GM21737 (cell line): ENCODE measurements at regions not wholly inside any gene's neighbourhood (a gene's known extent, or its start where the extent isn't known, plus 50 kb on each side); places are given as distances from the start of the nearest gene placed in this dataset.
"Not testable (repeated sequence)": the region's sequence is repeated elsewhere in the genome, so short reads cannot be mapped to it uniquely, and the experiment has no call there.

Experiments used
- ATAC-seq: cut with Tn5 transposase; IDR thresholded peaks from one replicate; pipeline ENCODE4 v1.9.1; 2021; ENCODE audit warnings: mild to moderate bottlenecking, moderate library complexity; ENCODE audit not compliant: unreplicated experiment

GRCh38 chr18:38571651-38572050 is 1006.1 kb upstream of the CELF4 start:
- no peak for ATAC-seq

- no peak for ATAC-seq
Observed at GRCh38 chr18:38565513-38565912, 999.9 kb upstream of the CELF4 start.

- ATAC-seq = no peak
Observed at GRCh38 chr18:38563396-38563980, 997.9 kb upstream of the CELF4 start.

GRCh38 chr18:38557006-38557405 is 991.4 kb upstream of the CELF4 start:
- no peak for ATAC-seq

- ATAC-seq = no peak
Observed at GRCh38 chr18:38552732-38553321, 987.2 kb upstream of the CELF4 start.

- no peak for ATAC-seq
Observed at GRCh38 chr18:38551881-38552280, 986.3 kb upstream of the CELF4 start.

- ATAC-seq = no peak
Observed at GRCh38 chr18:38545071-38545470, 979.5 kb upstream of the CELF4 start.

GRCh38 chr18:38539856-38540255 is 974.3 kb upstream of the CELF4 start:
- ATAC-seq = no peak

- ATAC-seq = no peak
Observed at GRCh38 chr18:38539371-38539770, 973.8 kb upstream of the CELF4 start.

- ATAC-seq = no peak
Observed at GRCh38 chr18:38534073-38534472, 968.5 kb upstream of the CELF4 start.

GRCh38 chr18:38526922-38527321 is 961.3 kb upstream of the CELF4 start:
- no peak for ATAC-seq

- ATAC-seq = no peak
Observed at GRCh38 chr18:38525039-38525438, 959.4 kb upstream of the CELF4 start.

- ATAC-seq = no peak
Observed at GRCh38 chr18:38520786-38521185, 955.2 kb upstream of the CELF4 start.

GRCh38 chr18:38502539-38502938 is 936.9 kb upstream of the CELF4 start:
- no peak for ATAC-seq

- no peak for ATAC-seq
Observed at GRCh38 chr18:38497266-38497665, 931.7 kb upstream of the CELF4 start.

GRCh38 chr18:38496222-38496793 is 930.7 kb upstream of the CELF4 start:
- ATAC-seq = no peak

- ATAC-seq = no peak
Observed at GRCh38 chr18:38494065-38494464, 928.5 kb upstream of the CELF4 start.

GRCh38 chr18:38491195-38491594 is 925.6 kb upstream of the CELF4 start:
- ATAC-seq = no peak

- ATAC-seq = not testable (repeated sequence)
Observed at GRCh38 chr18:38489721-38490120, 924.1 kb upstream of the CELF4 start.

- no peak for ATAC-seq
Observed at GRCh38 chr18:38487521-38487920, 921.9 kb upstream of the CELF4 start.

GRCh38 chr18:38483326-38483725 is 917.7 kb upstream of the CELF4 start:
- ATAC-seq = no peak

- no peak for ATAC-seq
Observed at GRCh38 chr18:38481576-38481975, 916.0 kb upstream of the CELF4 start.

- no peak for ATAC-seq
Observed at GRCh38 chr18:38475686-38476085, 910.1 kb upstream of the CELF4 start.
